Parathyroid adenoma (tissue), 2 donors: ENCODE measurements at regions not wholly inside any gene's neighbourhood (a gene's known extent, or its start where the extent isn't known, plus 50 kb on each side); places are given as distances from the start of the nearest gene placed in this dataset.

Source experiments
- H2AFZ ChIP-seq: fragments of 300-600 bp; sonication (generic); one replicate; pipeline ENCODE4 v1.7.0; 2017; ENCODE audit warnings: antibody characterized with exemption, mild to moderate bottlenecking
- H3K27ac ChIP-seq: fragments of 300-600 bp; sonication (generic); one replicate; pipeline ENCODE4 v1.7.0; 2017
- H3K27me3 ChIP-seq: fragments of 300-600 bp; sonication (generic); one replicate; pipeline ENCODE4 v1.7.0; 2017; ENCODE audit warnings: low read length; ENCODE audit not compliant: control insufficient read depth, insufficient read depth
- H3K36me3 ChIP-seq: fragments of 300-600 bp; sonication (generic); one replicate; pipeline ENCODE4 v1.7.0; 2017; ENCODE audit warnings: low read length; ENCODE audit not compliant: control insufficient read depth, insufficient read depth
- H3K4me1 ChIP-seq: fragments of 300-600 bp; sonication (generic); one replicate; pipeline ENCODE4 v1.7.0; 2017; ENCODE audit warnings: control low read depth
- H3K4me2 ChIP-seq: fragments of 300-600 bp; sonication (generic); one replicate; pipeline ENCODE4 v1.7.0; 2017; ENCODE audit warnings: low read length
- H3K4me3 ChIP-seq: fragments of 300-600 bp; sonication (generic); one replicate; pipeline ENCODE4 v1.7.0; 2017; ENCODE audit warnings: low read depth, low read length
- H3K79me2 ChIP-seq: fragments of 300-600 bp; sonication (generic); one replicate; pipeline ENCODE4 v1.7.0; 2017; ENCODE audit warnings: control low read depth
- H3K9ac ChIP-seq: fragments of 300-600 bp; sonication (generic); one replicate; pipeline ENCODE4 v1.7.0; 2017; ENCODE audit warnings: mild to moderate bottlenecking
- H3K9me3 ChIP-seq: fragments of 300-600 bp; sonication (generic); one replicate; pipeline ENCODE4 v1.7.0; 2017; ENCODE audit warnings: low read length; ENCODE audit not compliant: control insufficient read depth
- CTCF ChIP-seq: fragments of 300-600 bp; sonication (generic); IDR thresholded peaks from one replicate; pipeline ENCODE4 v1.7.0; 2017; ENCODE audit warnings: antibody characterized with exemption, mild to moderate bottlenecking
- donor health status: primary hyperparathyroidism.

GRCh38 chr4:53905941-53906377, 158.4 kb downstream of the CHIC2 start:
- Histone ChIP-seq H3K9ac (no peak overlapping the region), H3K27ac (no peak overlapping the region), H3K79me2 (no peaks in the 10 kb centered on the region), H3K4me1 (no peaks in the 10 kb centered on the region), H3K9me3 (no peaks in the 10 kb centered on the region), H3K4me2 (peak overlapping the region; percentile 44), H3K27me3 (no peaks in the 10 kb centered on the region), H3K4me3 (no peak overlapping the region), H2AFZ (no peak overlapping the region), H3K36me3 (no peaks in the 10 kb centered on the region)
- no peak for TF ChIP-seq CTCF

- Histone ChIP-seq H3K4me3 (no peak overlapping the region), H3K27ac (no peak overlapping the region), H3K4me1 (no peaks in the 10 kb centered on the region)
Measured at GRCh38 chr4:53905276-53905940, 159.0 kb downstream of the CHIC2 start.

GRCh38 chr4:53902786-53903185, 161.6 kb downstream of the CHIC2 start:
- no peak overlapping the region for H3K4me3 ChIP-seq
- no peaks in the 10 kb centered on the region for H3K79me2 ChIP-seq
- no peak overlapping the region for H3K9ac ChIP-seq
- no peaks in the 10 kb centered on the region for H3K4me1 ChIP-seq
- H2AFZ ChIP-seq: no peak overlapping the region
- no peak overlapping the region for H3K27ac ChIP-seq
- H3K27me3 ChIP-seq: no peaks in the 10 kb centered on the region
- H3K36me3 ChIP-seq: no peaks in the 10 kb centered on the region
- H3K4me2 ChIP-seq: no peak overlapping the region
- no peak for TF ChIP-seq CTCF
- no peaks in the 10 kb centered on the region for H3K9me3 ChIP-seq

More at GRCh38 chr4:53905276-53905940, 159.0 kb downstream of the CHIC2 start:
- Histone ChIP-seq H3K79me2 (no peaks in the 10 kb centered on the region), H2AFZ (no peak overlapping the region), H3K9ac (no peak overlapping the region), H3K9me3 (no peaks in the 10 kb centered on the region), H3K4me2 (no peak overlapping the region), H3K36me3 (no peaks in the 10 kb centered on the region), H3K27me3 (no peaks in the 10 kb centered on the region)
- TF ChIP-seq CTCF: no peak

GRCh38 chr4:53900271-53900649, 164.1 kb downstream of the CHIC2 start:
- H3K9me3 ChIP-seq: no peaks in the 10 kb centered on the region
- H3K27me3 ChIP-seq: no peaks in the 10 kb centered on the region
- no peak for TF ChIP-seq CTCF
- no peaks in the 10 kb centered on the region for H3K79me2 ChIP-seq
- H3K9ac ChIP-seq: no peak overlapping the region
- H3K4me3 ChIP-seq: no peak overlapping the region
- no peak overlapping the region for H2AFZ ChIP-seq
- H3K4me2 ChIP-seq: no peak overlapping the region
- no peaks in the 10 kb centered on the region for H3K36me3 ChIP-seq
- H3K27ac ChIP-seq: no peak overlapping the region
- no peaks in the 10 kb centered on the region for H3K4me1 ChIP-seq
